Peyer's patch (tissue), 4 donors: ENCODE measurements at regions not wholly inside any gene's neighbourhood (a gene's known extent, or its start where the extent isn't known, plus 50 kb on each side); places are given as distances from the start of the nearest gene placed in this dataset.

ENCODE experiments used
- DNase-seq, 3 donors: peaks; one replicate each; pipeline ENCODE4 v3.0.0-alpha.2; 2017 to 2019
- H3K27ac ChIP-seq, 4 donors: fragments of 200-600 bp; sonication (generic); one replicate each; pipeline ENCODE4 v1.5.1; 2016 to 2019
- H3K27me3 ChIP-seq, 2 donors: fragments of 200-600 bp; sonication (generic); one replicate each; pipeline ENCODE4 v1.5.1; 2019
- H3K36me3 ChIP-seq, 3 donors: fragments of 200-600 bp; sonication (generic); one replicate each; pipeline ENCODE4 v1.5.1; 2016 to 2019
- H3K4me1 ChIP-seq, 4 donors: fragments of 200-600 bp; sonication (generic); one replicate each; pipeline ENCODE4 v1.5.1; 2016 to 2019
- H3K4me3 ChIP-seq, 4 donors: fragments of 200-600 bp; sonication (generic); 1 replicate in 3 of 4; 2 replicates in 1 of 4; pipeline ENCODE4 v1.5.1; 2016 to 2019; ENCODE audit warnings: mild to moderate bottlenecking in 1 of 4
- H3K9me3 ChIP-seq, 4 donors: fragments of 200-600 bp; sonication (generic); one replicate each; pipeline ENCODE4 v1.5.1; 2016 to 2019; ENCODE audit warnings: mild to moderate bottlenecking in 1 of 4
- CTCF ChIP-seq, 6 experiments: fragments of 450-650 bp in 4 of 6; fragments of 200-600 bp in 2 of 6; sonication (generic) in 1 of 6; IDR thresholded peaks; one replicate each; pipeline ENCODE4 v1.5.1; 2017 to 2019; ENCODE audit warnings: antibody characterized with exemption in 6 of 6, mild to moderate bottlenecking in 3 of 6, moderate library complexity in 1 of 6
- POLR2A ChIP-seq, 2 donors: fragments of 450-650 bp; IDR thresholded peaks; one replicate each; pipeline ENCODE4 v1.5.1; 2017; ENCODE audit warnings: antibody characterized with exemption in 2 of 2, mild to moderate bottlenecking in 2 of 2, moderate library complexity in 2 of 2

GRCh38 chr6:128738112-128738511 is 144.8 kb upstream of the LAMA2 start:
- no peak overlapping the region for H3K27ac ChIP-seq
- H3K36me3 ChIP-seq, result no peaks in the 10 kb centered on the region
- H3K9me3 ChIP-seq, result no peaks in the 10 kb centered on the region
- no peaks in the 10 kb centered on the region for H3K4me1 ChIP-seq
- TF ChIP-seq CTCF (IDR thresholded peaks at IDR 0.05) (no peak), POLR2A (IDR thresholded peaks at IDR 0.05) (no peak)
- no peaks in the 10 kb centered on the region for H3K27me3 ChIP-seq
- no peak for DNase-seq
- no peak overlapping the region for H3K4me3 ChIP-seq

- no peak for DNase-seq
- Histone ChIP-seq H3K9me3 (no peaks in the 10 kb centered on the region), H3K27me3 (no peaks in the 10 kb centered on the region), H3K4me3 (no peak overlapping the region), H3K27ac (no peak overlapping the region), H3K4me1 (no peaks in the 10 kb centered on the region), H3K36me3 (no peaks in the 10 kb centered on the region)
- no peak for TF ChIP-seq CTCF (IDR thresholded peaks at IDR 0.05)
- no peak for TF ChIP-seq POLR2A (IDR thresholded peaks at IDR 0.05)
Measured at GRCh38 chr6:128736780-128737179, 146.2 kb upstream of the LAMA2 start.

- Histone ChIP-seq H3K36me3 (no peaks in the 10 kb centered on the region), H3K9me3 (no peaks in the 10 kb centered on the region), H3K4me1 (no peaks in the 10 kb centered on the region), H3K27ac (no peak overlapping the region), H3K27me3 (no peaks in the 10 kb centered on the region), H3K4me3 (no peak overlapping the region)
- no peak for DNase-seq
- TF ChIP-seq POLR2A (IDR thresholded peaks at IDR 0.05), result no peak
- peak in 4 of 6 experiments; percentile 24 to 59 (median 58) for TF ChIP-seq CTCF (IDR thresholded peaks at IDR 0.05)
Measured at GRCh38 chr6:128731249-128732165, 151.4 kb upstream of the LAMA2 start.

- Histone ChIP-seq H3K4me3 (no peak overlapping the region), H3K27me3 (no peaks in the 10 kb centered on the region), H3K9me3 (no peaks in the 10 kb centered on the region), H3K4me1 (no peaks in the 10 kb centered on the region), H3K36me3 (no peaks in the 10 kb centered on the region), H3K27ac (no peak overlapping the region)
- no peak for TF ChIP-seq POLR2A (IDR thresholded peaks at IDR 0.05)
- no peak for TF ChIP-seq CTCF (IDR thresholded peaks at IDR 0.05)
- DNase-seq, result no peak
Measured at GRCh38 chr6:128727500-128727899, 155.4 kb upstream of the LAMA2 start.

GRCh38 chr6:128725271-128726233 is 157.4 kb upstream of the LAMA2 start:
- DNase-seq, result no peak
- Histone ChIP-seq H3K36me3 (no peaks in the 10 kb centered on the region), H3K4me3 (no peak overlapping the region), H3K27me3 (no peaks in the 10 kb centered on the region), H3K27ac (no peak overlapping the region), H3K4me1 (no peaks in the 10 kb centered on the region), H3K9me3 (no peaks in the 10 kb centered on the region)
- no peak for TF ChIP-seq POLR2A (IDR thresholded peaks at IDR 0.05)
- peak in 5 of 6 experiments; percentile 49 to 63 (median 59) for TF ChIP-seq CTCF (IDR thresholded peaks at IDR 0.05)
